Thymus (tissue), 11 donors: ENCODE measurements at regions not wholly inside any gene's neighbourhood (a gene's known extent, or its start where the extent isn't known, plus 50 kb on each side); places are given as distances from the start of the nearest gene placed in this dataset.

ENCODE experiments used
- DNase-seq, 9 donors: peaks; one replicate each; pipeline ENCODE4 v3.0.0-alpha.2; 2013; ENCODE audit warnings: low spot score in 9 of 9, low read depth in 6 of 9, missing footprints in 1 of 9
- H3K27ac ChIP-seq, 2 donors: one replicate each; pipeline ENCODE4 v1.5.1; 2013; ENCODE audit warnings: control low read depth in 1 of 2, low read depth in 1 of 2, low read length in 1 of 2, mild to moderate bottlenecking in 1 of 2, moderate library complexity in 1 of 2
- H3K27me3 ChIP-seq, 2 donors: one replicate each; pipeline ENCODE4 v1.5.1; 2013; ENCODE audit warnings: low read length in 1 of 2; ENCODE audit not compliant: control insufficient read depth in 2 of 2, insufficient read depth in 1 of 2
- H3K36me3 ChIP-seq, 2 donors: one replicate each; pipeline ENCODE4 v1.5.1; 2013; ENCODE audit warnings: low read length in 1 of 2, mild to moderate bottlenecking in 1 of 2, moderate library complexity in 1 of 2; ENCODE audit not compliant: control insufficient read depth in 2 of 2, insufficient read depth in 2 of 2
- H3K4me1 ChIP-seq, 2 donors: one replicate each; pipeline ENCODE4 v1.5.1; 2013; ENCODE audit warnings: low read length in 2 of 2; ENCODE audit not compliant: control insufficient read depth in 2 of 2, insufficient read depth in 2 of 2
- H3K4me3 ChIP-seq, 2 donors: one replicate each; pipeline ENCODE4 v1.5.1; 2013; ENCODE audit warnings: low read length in 2 of 2, control low read depth in 1 of 2, mild to moderate bottlenecking in 1 of 2
- H3K9me3 ChIP-seq, 2 donors: one replicate each; pipeline ENCODE4 v1.5.1; 2013; ENCODE audit warnings: low read length in 1 of 2, mild to moderate bottlenecking in 1 of 2; ENCODE audit not compliant: control insufficient read depth in 2 of 2, insufficient read depth in 1 of 2
- WGBS: extraction: QIAGEN DNeasy Blood & Tissue Kit; methylation state at CpG from one replicate; pipeline ENCODE4 v1.1.7; 2013; 5-methylcytosine and 5-hydroxymethylcytosine counted together
- donor health status: healthy.

- H3K9me3 ChIP-seq, result no peaks in the 10 kb centered on the region
Measured at GRCh38 chr9:79054500-79054899, 517.3 kb upstream of the TLE4 start.

DNA sequence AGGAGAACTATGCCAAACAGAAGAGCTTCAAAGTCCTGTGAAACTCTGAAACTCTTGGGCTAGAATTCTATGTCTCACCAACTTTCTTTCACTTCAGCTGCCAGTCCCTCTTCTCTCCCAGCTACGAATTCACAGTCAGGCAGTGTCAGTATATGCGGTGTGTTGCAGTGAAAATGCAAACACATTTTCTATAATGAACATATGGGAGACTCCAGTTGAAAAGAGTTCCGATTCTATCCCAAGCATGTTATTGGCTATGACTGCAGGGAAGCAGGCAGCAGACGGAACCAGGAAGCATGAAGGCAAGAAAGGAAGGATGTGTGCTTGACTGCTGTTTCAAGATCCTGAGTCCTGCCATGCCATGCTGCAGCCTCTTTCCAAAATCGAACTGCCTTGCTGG, 515.7 kb upstream of the TLE4 start:
- no peaks in the 10 kb centered on the region for H3K36me3 ChIP-seq
- H3K4me3 ChIP-seq, result no peak overlapping the region
- DNase-seq, result no peak
- H3K4me1 ChIP-seq, result no peaks in the 10 kb centered on the region
- 92% methylated on average over 5 of the region's 5 CpGs for WGBS
- H3K27ac ChIP-seq, result no peak overlapping the region
- H3K27me3 ChIP-seq, result no peaks in the 10 kb centered on the region
- H3K9me3 ChIP-seq, result no peaks in the 10 kb centered on the region

More at GRCh38 chr9:79054500-79054899, 517.3 kb upstream of the TLE4 start:
- WGBS, result 98% methylated on average over 6 of the region's 6 CpGs
- Histone ChIP-seq H3K27ac (no peak overlapping the region), H3K27me3 (no peaks in the 10 kb centered on the region), H3K4me1 (no peaks in the 10 kb centered on the region), H3K36me3 (no peaks in the 10 kb centered on the region), H3K4me3 (no peak overlapping the region)
- no peak for DNase-seq

DNA sequence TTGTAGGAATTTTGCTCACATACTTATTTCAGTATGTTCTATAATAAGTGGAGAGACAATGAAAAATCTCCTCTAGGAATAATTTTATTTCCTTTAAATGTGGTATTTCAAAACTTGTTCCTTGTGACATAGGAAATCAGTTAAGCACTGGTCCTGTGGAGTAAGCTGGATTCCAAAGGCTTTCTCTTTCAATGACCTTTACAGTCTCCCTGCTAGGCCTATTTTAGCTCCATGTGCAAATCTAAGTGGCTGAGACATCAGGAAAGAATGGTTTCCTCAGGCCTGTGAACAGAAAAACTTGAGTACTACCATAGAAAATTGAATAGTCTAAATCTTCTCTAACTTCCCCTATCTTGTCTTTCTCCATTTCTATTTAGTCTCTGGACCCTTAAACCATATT, 514.2 kb upstream of the TLE4 start:
- Histone ChIP-seq H3K9me3 (no peaks in the 10 kb centered on the region), H3K4me1 (no peaks in the 10 kb centered on the region), H3K27ac (no peak overlapping the region), H3K36me3 (no peaks in the 10 kb centered on the region), H3K4me3 (no peak overlapping the region), H3K27me3 (no peaks in the 10 kb centered on the region)
- no peak for DNase-seq

DNA sequence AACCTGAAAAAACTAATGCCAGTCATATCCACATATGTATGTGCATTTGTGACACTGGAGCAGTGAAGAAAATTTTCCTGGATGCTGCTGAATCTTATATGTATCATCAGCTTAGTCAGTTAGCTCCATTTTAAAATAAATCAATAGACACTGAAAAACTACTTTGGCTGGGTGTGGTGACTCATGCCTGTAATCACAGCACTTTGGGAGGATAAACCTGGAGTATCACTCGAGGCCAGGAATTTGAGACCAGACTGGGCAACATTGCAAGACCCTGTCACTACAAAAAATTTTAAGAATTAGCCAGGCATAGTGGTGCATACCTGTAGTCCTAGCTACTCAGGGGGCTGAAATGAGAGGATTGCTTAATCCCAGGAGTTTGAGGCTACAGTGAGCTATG, 511.0 kb upstream of the TLE4 start:
- WGBS, result 39% methylated on average over 1 of the region's 1 CpG
- Histone ChIP-seq H3K27ac (no peak overlapping the region), H3K36me3 (no peaks in the 10 kb centered on the region), H3K9me3 (no peaks in the 10 kb centered on the region), H3K27me3 (no peaks in the 10 kb centered on the region), H3K4me3 (no peak overlapping the region), H3K4me1 (no peaks in the 10 kb centered on the region)
- no peak for DNase-seq

- no peak for DNase-seq
Measured at GRCh38 chr9:79061752-79062616, 509.8 kb upstream of the TLE4 start.

DNA sequence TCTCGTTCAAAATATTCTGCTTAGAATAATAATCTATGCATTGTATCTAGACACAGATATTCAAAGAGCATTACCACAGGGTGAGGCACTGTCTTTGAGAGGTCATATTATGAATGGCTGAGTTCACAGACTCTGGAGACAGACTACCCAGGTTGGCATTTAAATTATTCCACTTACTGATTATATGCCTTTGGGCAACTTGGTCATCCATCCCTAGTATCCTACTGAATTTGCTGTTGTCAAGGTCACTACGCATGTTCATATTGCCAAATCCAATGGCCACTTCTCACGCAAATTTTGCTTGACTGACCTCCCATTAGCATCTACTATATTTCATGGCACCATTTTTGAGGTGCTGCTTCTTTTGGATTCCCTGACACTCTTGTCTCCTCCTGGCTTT, 498.6 kb upstream of the TLE4 start:
- Histone ChIP-seq H3K4me1 (no peaks in the 10 kb centered on the region), H3K9me3 (no peaks in the 10 kb centered on the region), H3K27ac (no peak overlapping the region), H3K4me3 (no peak overlapping the region), H3K27me3 (no peaks in the 10 kb centered on the region), H3K36me3 (no peaks in the 10 kb centered on the region)
- DNase-seq, result no peak
- 95% methylated on average over 3 of the region's 3 CpGs for WGBS

More at GRCh38 chr9:79061752-79062616, 509.8 kb upstream of the TLE4 start:
- no peak overlapping the region for H3K4me3 ChIP-seq
- no peaks in the 10 kb centered on the region for H3K4me1 ChIP-seq
- WGBS, result 93% methylated on average over 7 of the region's 7 CpGs
- H3K27ac ChIP-seq, result no peak overlapping the region
- H3K27me3 ChIP-seq, result no peaks in the 10 kb centered on the region
- no peaks in the 10 kb centered on the region for H3K36me3 ChIP-seq
- no peaks in the 10 kb centered on the region for H3K9me3 ChIP-seq

GRCh38 chr9:79080536-79080935, 491.2 kb upstream of the TLE4 start:
- WGBS, result 86% methylated on average over 2 of the region's 2 CpGs
- no peak overlapping the region for H3K4me3 ChIP-seq
- no peaks in the 10 kb centered on the region for H3K9me3 ChIP-seq

GRCh38 chr9:79083621-79084020, 488.1 kb upstream of the TLE4 start:
- DNase-seq, result no peak
- Histone ChIP-seq H3K9me3 (peaks cover 0 to 4% of the 10 kb centered on the region in 2 donors), H3K36me3 (no peaks in the 10 kb centered on the region), H3K4me3 (no peak overlapping the region), H3K27me3 (no peaks in the 10 kb centered on the region), H3K4me1 (no peaks in the 10 kb centered on the region), H3K27ac (no peak overlapping the region)
- 83% methylated on average over 3 of the region's 3 CpGs for WGBS

More at GRCh38 chr9:79080536-79080935, 491.2 kb upstream of the TLE4 start:
- DNase-seq, result no peak
- H3K4me1 ChIP-seq, result no peaks in the 10 kb centered on the region
- no peaks in the 10 kb centered on the region for H3K27me3 ChIP-seq
- no peak overlapping the region for H3K27ac ChIP-seq
- H3K36me3 ChIP-seq, result no peaks in the 10 kb centered on the region

DNA sequence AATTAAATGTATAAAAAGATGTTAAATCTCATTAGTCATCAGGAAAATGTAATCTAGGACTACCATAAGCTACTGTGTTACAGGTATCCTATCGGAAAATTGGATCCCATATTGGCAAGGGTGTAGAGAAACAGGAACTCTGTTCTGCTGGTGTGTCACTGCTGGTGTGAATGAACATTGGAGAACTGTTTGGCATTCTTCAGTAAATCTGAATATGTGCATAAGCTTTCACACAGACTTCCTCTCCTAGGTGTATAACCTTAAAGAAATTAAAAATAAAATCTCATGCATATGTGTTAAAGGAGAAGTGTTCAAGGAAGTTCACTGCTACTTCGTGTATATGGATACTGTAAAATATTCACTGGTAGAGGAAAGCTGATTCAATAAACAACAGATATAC, 484.6 kb upstream of the TLE4 start:
- DNase-seq, result no peak
- H3K9me3 ChIP-seq, result peaks cover 0 to 5% of the 10 kb centered on the region in 2 donors
- no peak overlapping the region for H3K4me3 ChIP-seq
- H3K4me1 ChIP-seq, result no peaks in the 10 kb centered on the region
- H3K36me3 ChIP-seq, result no peaks in the 10 kb centered on the region
- WGBS, result 91% methylated on average over 2 of the region's 2 CpGs
- no peak overlapping the region for H3K27ac ChIP-seq
- no peaks in the 10 kb centered on the region for H3K27me3 ChIP-seq
